GM19043 (cell line): ENCODE measurements at regions not wholly inside any gene's neighbourhood (a gene's known extent, or its start where the extent isn't known, plus 50 kb on each side); places are given as distances from the start of the nearest gene placed in this dataset.

Source experiments
- ATAC-seq: cut with Tn5 transposase; IDR thresholded peaks from one replicate; pipeline ENCODE4 v1.9.1; 2021; ENCODE audit warnings: low read depth; ENCODE audit not compliant: unreplicated experiment

DNA sequence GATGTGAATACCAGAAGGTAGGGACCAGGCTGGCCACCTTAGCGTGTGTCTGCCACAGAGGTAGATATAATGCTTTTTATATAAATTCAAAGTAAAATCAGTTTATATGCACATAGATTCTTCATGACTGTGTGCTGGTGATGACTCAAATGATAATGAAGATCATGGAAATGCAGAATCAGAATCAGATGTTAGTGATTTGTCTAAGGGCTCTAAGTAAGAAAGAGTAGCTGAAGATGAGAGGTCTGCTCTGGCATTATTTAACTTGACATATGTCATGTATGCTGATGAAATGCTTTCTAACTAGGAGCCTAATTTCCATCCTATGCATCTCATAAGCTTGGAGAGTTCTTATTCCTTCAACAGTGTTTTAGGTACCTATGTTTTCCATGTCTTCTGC, 50.3 kb upstream of the DPH6 start:
- ATAC-seq = no peak

DNA sequence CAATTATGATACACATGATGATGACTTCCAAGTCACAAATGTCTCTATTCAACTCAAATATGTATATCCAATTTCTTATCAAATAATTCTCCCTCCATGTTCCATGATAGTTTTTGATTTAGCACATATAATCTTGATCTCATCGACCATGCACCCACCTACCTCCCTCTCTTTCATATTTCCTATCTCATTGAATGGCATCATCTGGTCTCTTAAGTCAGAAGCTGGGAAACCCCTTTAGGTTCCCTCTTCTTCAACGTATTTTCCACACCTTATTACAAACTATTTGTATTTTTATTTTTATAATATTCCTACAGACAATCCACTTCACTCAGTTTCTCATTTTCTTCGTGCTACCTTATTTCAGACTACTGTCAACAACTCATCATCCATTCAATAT, 56.9 kb upstream of the DPH6 start:
- no peak for ATAC-seq

DNA sequence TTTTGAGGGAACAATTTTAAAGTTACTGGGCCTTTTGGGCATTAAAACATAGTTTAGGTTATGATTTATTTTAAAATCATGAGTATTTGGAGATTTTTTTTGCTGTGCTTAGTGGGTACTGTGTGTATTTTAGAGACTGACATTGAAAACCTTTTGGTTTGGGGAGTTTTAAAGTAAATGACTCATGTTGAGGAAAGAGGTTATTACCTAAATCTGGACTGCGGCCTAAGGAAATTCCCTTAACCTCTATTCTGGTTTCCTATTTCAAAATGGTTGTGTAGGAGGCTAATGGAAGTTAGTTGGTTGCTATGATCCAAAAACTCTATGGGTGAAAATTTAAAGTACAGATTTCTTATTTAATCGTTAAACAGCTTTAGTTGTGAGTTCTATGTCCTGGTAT, 57.3 kb upstream of the DPH6 start:
- ATAC-seq = no peak

DNA sequence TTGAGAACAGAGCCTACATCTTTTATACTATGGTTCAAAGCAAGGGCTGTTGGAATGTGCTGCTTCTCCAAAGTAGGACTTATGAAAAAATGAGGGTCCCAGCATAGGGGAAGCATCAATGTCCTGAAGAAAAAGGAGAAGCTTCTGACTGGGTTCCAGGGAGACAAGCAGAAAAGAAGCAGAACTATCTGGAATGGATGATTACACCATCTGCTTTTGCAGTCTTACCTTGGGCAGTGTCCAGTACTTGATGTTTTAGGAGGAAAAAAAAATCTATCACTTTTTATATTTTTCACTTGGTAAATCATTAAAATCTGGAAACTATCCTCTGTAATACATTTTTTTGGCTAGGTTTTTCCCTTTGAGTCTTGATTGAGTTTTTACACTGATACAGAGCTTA, 57.9 kb upstream of the DPH6 start:
- no peak for ATAC-seq

DNA sequence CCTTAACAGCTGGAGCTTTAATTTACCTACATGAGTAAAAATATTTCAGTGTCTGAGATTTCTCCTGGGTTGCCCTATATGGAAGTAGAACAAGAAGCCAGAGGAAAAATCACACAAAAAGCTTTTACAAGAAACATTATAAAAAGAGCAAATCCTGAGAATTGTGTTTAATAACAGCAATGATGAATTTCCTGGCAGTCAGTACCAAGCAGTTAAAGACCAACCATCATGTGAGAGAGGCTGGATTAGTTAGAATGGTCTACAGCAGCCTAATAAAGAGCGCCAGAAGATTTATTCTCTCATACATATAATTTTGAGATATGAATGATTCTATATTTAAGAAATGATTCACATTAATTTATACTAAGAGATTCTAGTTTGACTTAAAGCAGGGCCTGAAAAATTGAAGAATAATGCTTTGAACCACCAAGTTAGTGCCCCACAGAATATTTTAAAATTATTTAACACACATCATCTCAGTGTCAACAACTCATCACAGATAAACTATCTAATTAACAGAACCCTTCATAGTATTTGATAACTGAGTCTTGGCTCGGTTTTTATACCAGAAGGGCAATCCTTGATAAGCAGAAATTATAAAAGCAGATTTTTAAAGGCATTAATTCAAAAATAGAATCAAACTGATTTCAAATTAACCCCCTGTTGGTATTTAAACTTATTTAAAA, 59.9 kb upstream of the DPH6 start:
- ATAC-seq = no peak

DNA sequence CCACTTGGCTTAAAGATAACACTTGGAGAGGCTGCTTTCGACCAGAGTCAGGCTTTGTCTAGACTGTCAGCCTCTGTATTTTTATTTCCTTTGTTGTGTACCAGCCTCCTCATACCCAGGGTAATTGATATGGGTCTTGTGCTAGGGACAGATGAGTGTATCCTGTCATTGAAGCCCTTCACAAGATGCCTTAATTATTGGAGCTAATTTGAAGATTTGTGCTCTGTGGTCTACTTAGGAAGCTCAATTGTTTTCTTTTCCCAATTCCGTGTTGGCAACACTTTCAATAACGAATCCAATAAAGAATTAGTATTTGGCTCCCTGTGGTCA, 60.5 kb upstream of the DPH6 start:
- no peak for ATAC-seq

DNA sequence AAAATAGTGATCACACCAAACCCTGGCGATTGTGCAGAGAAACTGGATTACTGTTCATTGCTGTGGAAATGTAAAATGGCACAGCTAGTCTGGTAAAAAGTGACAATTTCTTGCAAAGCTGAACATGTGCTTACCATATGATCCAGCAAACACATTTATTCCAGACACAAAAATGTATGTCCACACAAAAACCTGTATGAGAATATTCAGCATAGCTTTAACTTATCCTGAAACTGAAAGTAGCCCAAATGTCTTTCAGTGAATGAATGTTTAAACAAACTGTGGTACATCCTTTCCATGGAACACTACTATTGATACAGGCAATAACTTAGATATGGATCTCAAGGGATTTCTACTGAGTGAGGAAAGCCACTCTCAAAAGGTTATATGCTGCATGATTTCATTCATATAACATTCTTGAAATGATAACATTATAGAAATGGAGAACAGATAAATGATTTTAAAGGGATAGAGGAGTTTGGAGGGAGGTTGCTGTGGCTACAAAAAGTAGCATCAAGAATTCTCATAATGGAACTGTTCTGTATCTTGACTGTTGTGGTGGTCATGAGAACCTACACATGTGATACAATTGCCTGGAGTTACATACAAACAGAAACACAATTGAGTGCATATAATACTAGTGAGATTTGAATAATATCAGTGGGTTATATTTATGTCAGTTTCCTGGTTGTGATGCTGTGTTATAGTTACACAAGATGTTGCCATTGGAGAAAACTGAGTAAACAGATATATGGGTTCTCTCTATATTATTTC, 70.7 kb upstream of the DPH6 start:
- no peak for ATAC-seq

DNA sequence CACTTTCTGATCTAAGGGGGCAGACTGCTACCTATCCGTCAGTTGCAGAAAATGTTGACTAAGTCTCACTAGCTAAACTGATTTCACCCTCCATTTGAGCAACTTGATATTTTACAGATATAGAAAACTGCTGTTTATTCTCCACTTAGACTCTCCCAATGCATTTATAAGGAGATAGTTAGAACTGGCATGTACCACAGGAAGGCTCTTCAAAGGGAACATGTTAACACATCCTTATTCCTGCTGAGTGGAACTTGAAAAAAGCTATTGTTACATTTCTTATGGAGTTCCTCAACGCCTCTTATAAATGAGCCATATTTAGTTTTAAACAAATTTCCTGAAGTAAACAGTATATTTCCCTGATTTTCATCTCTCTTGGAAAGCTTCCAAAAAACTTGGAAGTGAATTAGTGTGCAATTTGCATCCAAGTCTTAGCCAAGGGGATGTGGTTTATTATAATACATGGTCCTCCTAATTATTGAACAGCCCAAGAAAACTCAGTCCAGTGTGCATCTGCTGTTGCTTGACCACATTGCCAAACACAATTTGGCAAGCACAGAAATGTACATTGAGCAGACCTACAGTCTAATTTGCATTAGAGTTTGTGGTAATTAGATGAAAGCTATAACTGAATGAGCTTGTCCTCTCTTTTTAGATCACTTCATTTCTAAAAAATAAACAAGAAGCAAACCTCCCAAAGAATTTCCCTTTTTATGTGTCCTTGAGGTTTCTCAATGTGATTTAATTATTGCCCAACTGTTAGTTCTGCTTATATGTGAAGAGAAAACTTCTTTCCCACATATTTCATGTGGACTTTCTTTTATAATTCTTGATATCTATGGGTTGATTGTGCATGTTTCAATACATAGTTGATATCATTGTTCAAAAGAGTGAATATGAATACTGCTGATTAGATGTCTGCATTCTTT, 72.6 kb upstream of the DPH6 start:
- ATAC-seq = no peak

DNA sequence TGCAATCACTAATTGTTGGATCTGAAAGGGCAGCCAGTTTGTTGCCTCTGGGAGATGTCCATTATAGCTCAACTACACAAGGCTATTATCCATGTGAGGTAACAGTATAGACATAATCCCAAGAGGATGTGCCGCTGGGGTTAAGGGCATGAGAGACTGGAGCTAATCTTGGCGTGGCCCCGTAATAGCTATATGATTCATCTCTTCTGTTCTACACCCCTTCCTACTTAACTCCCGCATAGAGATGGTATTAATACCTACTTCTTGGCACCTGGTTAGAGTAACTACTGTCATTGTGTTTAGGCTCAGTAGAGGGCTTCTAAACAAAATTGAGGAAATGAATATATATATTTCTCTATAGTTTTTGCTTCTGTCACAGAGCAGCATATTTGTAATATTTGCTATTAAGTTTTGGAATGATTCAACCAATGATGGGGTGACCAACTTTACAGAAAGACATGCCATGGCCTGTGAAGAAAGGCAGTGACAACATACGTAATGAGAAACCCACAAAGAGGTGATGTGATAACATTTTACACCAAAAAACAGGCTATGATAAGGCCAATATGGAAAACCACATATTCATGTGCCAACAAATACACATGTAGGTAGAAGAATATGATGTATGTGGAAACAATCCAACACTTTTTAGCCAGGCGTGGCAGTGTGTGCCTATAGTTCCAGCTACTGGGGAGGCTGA, 76.8 kb upstream of the DPH6 start:
- ATAC-seq = no peak

DNA sequence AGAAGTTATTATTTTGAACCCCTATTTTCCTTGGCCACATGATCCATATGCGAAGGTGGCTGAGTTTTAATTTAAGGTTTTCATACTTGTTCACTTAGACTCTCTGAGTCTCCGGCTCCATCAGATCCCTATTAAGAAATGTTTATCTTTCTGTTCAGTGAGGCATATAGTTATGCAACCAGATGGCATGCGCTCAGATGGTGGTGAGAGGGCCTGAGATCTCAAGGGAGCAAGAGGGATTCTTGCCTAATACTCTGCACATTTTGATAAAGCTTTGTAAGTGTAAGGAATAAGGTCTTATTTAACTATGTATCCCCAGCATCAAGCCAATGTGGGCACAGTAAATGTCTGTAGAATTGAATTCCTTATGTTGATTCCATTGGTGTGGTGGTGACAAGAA, 78.9 kb upstream of the DPH6 start:
- no peak for ATAC-seq

DNA sequence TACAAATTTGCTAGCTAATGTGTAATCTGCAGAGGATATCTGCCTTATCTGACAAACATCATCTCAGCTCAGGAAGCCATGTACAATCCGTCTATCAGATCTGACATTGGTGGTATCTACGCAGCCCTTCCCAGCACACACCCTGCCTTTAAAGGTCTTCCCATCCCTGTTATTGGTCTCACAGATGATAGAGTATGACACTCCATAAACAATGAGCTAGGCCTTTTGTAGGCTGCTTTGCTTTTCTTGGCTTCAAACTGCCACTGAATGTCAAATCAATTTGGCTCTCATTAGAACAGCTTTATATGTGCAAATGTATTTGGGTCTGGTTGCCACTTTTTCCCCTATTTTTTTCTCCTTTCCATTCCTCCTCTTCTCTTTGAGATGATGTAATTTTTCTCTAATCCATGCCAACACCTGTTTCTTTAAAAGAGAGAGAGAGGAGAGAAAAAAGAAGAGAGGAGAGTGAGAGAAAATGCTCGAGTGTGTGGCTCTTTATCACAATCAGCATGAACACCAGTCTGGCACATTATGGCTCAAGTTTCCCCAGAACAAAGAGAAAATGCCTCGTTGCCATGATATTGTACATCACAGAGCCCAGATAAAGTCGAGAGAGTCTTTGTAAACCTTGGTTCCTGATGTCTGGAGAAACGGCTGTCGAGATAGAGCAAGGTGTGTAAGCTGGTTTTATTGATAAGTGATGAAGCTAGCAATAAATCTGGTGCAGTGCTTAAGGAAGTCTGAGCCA, 80.8 kb upstream of the DPH6 start:
- ATAC-seq = no peak

DNA sequence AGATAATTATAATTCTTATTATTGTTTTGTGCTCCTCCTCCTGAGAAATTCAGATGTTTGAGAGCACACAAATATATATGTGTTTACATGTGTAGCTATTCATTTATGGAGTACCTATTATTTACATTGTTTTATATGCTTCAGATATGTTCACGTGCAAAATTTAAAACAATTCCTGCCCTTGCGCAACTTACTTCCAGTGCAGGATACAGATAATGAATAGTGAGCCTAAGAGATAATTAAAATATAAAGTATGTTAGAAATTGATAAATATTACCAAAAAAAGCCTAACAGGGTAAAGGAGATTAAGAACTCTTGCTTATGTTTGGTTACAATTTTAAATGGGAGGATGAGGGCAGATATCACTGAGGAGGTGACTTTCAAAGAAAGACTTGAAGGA, 81.7 kb upstream of the DPH6 start:
- ATAC-seq = no peak

DNA sequence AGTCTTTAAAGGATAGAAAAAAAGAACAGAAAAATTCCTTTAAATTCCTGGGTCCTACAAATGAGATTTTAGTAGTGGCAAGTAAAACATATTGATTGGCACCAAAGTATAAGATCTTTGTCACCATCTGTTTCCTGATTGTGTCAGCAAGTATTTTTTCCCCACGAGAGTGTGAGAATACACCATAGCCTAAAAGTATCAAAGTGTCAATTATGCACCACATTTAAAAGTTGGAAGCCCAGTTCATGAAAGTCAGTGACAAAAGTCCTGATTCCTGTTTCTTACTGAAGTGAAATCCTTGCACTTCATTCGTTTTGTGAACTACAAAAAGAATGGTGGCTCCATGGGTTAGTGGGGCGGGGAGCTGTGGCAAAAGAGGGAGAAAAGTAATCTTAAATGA, 83.8 kb upstream of the DPH6 start:
- no peak for ATAC-seq

DNA sequence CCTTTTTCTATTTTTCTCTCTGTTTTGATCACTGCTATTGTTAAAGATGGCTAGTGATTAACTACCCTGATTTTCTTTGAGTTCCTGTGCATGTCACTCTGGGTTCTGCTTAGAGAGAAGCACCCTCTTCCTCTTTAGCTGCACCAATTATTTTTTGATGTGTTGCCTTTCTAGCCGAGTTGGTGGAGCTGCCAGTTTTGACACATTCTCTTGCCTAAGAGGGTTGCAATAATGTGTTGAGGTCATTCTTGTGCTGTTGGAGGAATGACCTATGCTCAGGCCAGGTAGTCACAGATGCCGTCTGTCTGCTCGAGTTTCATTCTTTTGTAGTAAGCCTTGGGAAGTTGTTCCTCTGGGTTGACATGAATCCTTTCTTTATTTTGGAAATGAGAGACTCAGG, 84.6 kb upstream of the DPH6 start:
- ATAC-seq = no peak

DNA sequence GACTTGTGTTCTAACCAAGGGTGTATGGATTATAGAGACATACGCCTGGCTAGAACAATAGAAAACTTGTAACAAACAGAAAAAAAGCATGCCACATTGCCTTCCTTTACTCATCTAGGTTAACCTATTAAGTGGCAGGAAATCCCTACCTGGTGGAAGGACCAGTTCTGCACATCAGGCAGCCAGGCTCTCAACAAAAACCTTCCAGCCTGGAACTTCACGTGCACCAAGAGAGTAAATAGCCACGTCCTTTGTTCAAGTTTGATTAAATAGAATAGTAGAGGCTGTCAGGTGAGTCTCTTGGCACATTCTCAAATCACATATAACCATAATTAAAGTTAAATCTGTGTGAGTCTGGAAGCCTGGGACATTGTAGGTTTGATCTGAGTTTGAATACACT, 85.0 kb upstream of the DPH6 start:
- no peak for ATAC-seq

DNA sequence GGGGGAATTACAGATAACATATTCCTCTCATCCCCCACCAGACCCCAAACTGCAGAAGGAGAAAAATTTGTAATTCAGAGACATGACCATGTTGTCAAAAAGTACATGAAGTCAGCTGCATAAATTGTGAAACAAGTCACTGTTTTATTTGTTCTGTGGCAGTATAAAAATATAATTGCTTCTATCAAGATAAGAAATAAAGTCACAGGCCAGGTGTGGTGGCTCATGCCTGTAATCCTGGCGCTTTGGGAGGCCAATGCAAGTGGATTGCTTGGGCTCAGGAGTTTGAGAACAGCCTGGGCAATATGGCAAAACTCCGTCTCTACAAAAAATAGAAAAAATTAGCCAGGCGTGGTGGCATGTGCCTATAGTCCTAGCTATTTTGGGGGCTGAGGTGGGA, 87.7 kb upstream of the DPH6 start:
- ATAC-seq = no peak

DNA sequence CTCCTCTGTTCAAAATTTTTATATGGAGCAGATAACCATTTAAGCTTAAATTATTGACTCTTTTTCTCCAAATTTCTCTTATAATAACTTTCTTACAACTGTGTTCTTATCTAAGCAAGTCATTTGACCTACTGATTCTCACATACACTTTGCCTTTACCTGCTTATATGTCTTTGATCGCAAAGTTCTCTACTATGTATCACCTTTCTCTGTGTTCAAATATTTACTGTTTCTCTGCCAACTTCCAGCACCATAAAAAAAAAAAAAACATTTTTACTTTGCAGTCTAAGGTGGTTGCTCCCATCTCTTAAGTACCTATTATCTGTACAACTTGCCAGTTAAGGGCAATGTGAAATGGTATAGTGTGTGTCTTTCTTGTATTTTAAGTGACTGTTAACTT, 100.8 kb upstream of the DPH6 start:
- no peak for ATAC-seq

DNA sequence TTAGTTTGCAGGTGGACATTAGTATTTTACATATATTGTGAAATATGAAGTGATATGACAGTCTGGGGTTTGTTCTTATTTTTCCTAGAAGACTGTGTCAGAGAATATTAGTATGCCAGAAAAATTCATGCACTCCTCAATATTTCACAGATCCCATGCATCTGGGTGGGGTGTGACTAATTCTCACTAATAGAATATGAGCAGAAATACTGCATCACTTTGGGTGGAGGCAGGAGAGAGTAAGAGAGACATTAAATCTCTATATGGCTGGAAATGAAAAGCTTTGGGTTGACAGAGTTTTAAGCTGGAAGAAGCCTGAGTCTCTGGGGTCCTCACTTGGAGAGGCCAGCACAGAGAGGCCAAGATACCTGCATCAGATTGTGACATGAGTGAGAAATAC, 101.3 kb upstream of the DPH6 start:
- ATAC-seq = no peak

DNA sequence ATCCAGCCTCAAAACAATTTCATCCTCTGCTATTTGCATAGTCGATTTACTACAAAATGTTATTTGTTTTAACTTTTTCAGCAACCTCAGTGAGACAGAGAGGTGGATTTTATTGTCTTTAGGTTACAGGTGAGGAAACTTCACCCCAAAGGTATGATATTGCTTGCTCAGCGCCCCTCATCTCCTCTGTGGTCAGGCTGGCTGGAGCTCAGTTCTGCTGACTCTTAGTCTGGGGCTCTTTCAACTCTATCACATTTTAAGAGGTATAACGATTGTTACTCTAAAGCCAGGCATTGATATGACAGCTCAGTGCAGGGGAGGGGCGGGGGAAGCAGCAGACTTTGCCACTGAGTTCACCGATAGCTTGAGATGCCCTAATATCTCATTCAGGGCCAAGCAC, 103.0 kb upstream of the DPH6 start:
- no peak for ATAC-seq

DNA sequence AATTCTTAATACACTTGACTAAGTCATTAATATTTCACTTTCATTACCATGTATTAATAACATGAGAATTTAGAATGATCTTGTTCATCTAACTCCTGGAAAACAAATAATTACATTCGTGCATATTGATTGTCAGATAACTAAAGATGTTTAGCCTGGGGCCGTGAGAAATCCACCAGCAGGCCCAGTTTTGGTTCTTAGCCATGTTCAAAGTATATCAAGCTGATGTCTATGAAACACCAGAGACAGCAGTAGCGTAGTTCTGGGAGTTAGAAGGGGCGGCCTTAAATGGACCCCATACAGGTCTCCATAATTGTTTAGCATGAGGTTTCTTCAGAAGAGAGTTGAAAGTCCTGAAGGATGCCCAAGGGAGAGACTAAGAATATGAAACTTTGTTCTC, 103.6 kb upstream of the DPH6 start:
- no peak for ATAC-seq
